OCI-M1 (cell line): ENCODE measurements at regions not wholly inside any gene's neighbourhood (a gene's known extent, or its start where the extent isn't known, plus 50 kb on each side); places are given as distances from the start of the nearest gene placed in this dataset.
A peak's percentile ranks its signal among the peaks of the same experiment; 100 is the strongest.

Experiments used
- DNase-seq: peaks from one replicate; lab custom pipeline; 2025; lab: John Stamatoyannopoulos, UW

- DNase-seq: no peak
Measured at GRCh38 chr13:29903543-29903942, 53.1 kb upstream of the UBL3 start.

DNA sequence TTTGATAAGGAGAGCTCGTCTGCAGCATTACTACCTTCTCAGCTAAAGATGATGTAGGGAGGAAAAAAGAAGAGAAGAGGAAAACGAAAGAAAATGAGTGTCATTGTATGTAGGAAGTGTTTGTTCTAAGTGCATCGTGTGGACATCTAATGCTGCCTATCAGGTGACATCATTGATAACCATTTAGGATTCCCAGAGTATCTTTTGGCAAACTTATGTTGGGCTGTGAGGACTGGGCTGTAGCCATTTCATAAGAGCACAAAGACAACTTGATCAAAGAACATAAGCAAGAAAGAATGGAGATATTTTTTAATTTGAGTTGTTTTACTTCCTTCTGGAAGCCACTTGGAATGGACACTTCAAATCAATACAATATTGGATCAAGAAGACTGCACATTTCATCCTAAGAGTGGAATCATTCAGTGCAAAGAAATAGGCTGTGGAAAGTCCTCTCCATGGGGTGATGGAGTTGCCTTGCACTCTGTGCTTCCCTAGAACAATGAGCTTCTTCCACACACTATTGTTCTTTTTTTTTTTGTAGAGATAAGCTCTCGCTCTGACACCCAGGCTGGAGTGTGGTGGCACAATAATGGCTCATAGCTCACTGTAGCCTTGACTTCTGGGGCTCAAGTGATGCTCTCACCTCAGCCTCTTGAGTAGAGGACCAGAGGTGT, 52.4 kb upstream of the UBL3 start:
- no peak for DNase-seq

- DNase-seq: peak; percentile 9
Measured at GRCh38 chr13:29901710-29902631, 51.6 kb upstream of the UBL3 start.
